Activated CD4-positive, alpha-beta T cell treated with anti-CD3 and anti-CD28 coated beads, Interleukin-2, amount 50 U/mL, for 4 hours (primary cell): ENCODE measurements at regions not wholly inside any gene's neighbourhood (a gene's known extent, or its start where the extent isn't known, plus 50 kb on each side); places are given as distances from the start of the nearest gene placed in this dataset.
"Not testable (repeated sequence)": the region's sequence is repeated elsewhere in the genome, so short reads cannot be mapped to it uniquely, and the experiment has no call there.

ENCODE experiments used
- DNase-seq, 2 experiments: peaks; one replicate each; pipeline ENCODE4 v3.0.0-alpha.2; 2020

- DNase-seq: no peak
Observed at GRCh38 chr17:79560527-79560926, 50.3 kb downstream of the RBFOX3 start.

- DNase-seq: no peak
Observed at GRCh38 chr17:79559111-79559887, 51.6 kb downstream of the RBFOX3 start.

- DNase-seq: no peak
Observed at GRCh38 chr17:79558091-79558900, 52.6 kb downstream of the RBFOX3 start.

- no peak for DNase-seq
Observed at GRCh38 chr17:79557276-79558090, 53.4 kb downstream of the RBFOX3 start.

GRCh38 chr17:79556271-79556670, 54.6 kb downstream of the RBFOX3 start:
- no peak for DNase-seq

GRCh38 chr17:79555543-79555942, 55.3 kb downstream of the RBFOX3 start:
- DNase-seq: no peak

- DNase-seq: not testable (repeated sequence)
Observed at GRCh38 chr17:79554346-79554745, 56.5 kb downstream of the RBFOX3 start.

- no peak for DNase-seq
Observed at GRCh38 chr17:79552824-79553223, 58.0 kb downstream of the RBFOX3 start.

GRCh38 chr17:79552405-79552804, 58.4 kb downstream of the RBFOX3 start:
- no peak for DNase-seq

GRCh38 chr17:79549141-79549915, 61.5 kb downstream of the RBFOX3 start:
- no peak for DNase-seq

GRCh38 chr17:79548116-79548515, 62.7 kb downstream of the RBFOX3 start:
- no peak for DNase-seq

- no peak for DNase-seq
Observed at GRCh38 chr17:79547586-79547985, 63.3 kb downstream of the RBFOX3 start.

GRCh38 chr17:79547171-79547570, 63.7 kb downstream of the RBFOX3 start:
- DNase-seq: not testable (repeated sequence)

GRCh38 chr17:79546386-79546785, 64.5 kb downstream of the RBFOX3 start:
- no peak for DNase-seq

GRCh38 chr17:79545251-79546005, 65.4 kb downstream of the RBFOX3 start:
- DNase-seq: no peak

- DNase-seq: no peak
Observed at GRCh38 chr17:79544142-79544914, 66.5 kb downstream of the RBFOX3 start.

- no peak for DNase-seq
Observed at GRCh38 chr17:79543531-79543930, 67.3 kb downstream of the RBFOX3 start.

- no peak for DNase-seq
Observed at GRCh38 chr17:79542718-79543117, 68.1 kb downstream of the RBFOX3 start.

- no peak for DNase-seq
Observed at GRCh38 chr17:79541056-79541850, 69.6 kb downstream of the RBFOX3 start.
